DMS79 treated with DMSO at 0.1 percent for 48 hours (cell line): ENCODE measurements at regions not wholly inside any gene's neighbourhood (a gene's known extent, or its start where the extent isn't known, plus 50 kb on each side); places are given as distances from the start of the nearest gene placed in this dataset.

ENCODE experiments used
- DNase-seq: peaks from one replicate; lab custom pipeline; 2025; lab: John Stamatoyannopoulos, UW

- DNase-seq: no peak
These were observed 266.4 kb downstream of the TMEM182 start for GRCh38 chr2:103028181-103028580.
